HG02588 (cell line): ENCODE measurements at regions not wholly inside any gene's neighbourhood (a gene's known extent, or its start where the extent isn't known, plus 50 kb on each side); places are given as distances from the start of the nearest gene placed in this dataset.

Experiments
- ATAC-seq: cut with Tn5 transposase; IDR thresholded peaks from one replicate; pipeline ENCODE4 v1.9.1; 2021; ENCODE audit warnings: mild to moderate bottlenecking, moderate library complexity; ENCODE audit not compliant: unreplicated experiment

- no peak for ATAC-seq
Measured at GRCh38 chr4:57287687-57288604, 177.8 kb upstream of the IGFBP7 start.

- no peak for ATAC-seq
Measured at GRCh38 chr4:57282933-57283310, 172.7 kb upstream of the IGFBP7 start.

- no peak for ATAC-seq
Measured at GRCh38 chr4:57280481-57280880, 170.3 kb upstream of the IGFBP7 start.

GRCh38 chr4:57278780-57279179, 168.6 kb upstream of the IGFBP7 start:
- no peak for ATAC-seq

- no peak for ATAC-seq
Measured at GRCh38 chr4:57274082-57274481, 163.9 kb upstream of the IGFBP7 start.

GRCh38 chr4:57270346-57270745, 160.2 kb upstream of the IGFBP7 start:
- ATAC-seq: no peak

GRCh38 chr4:57265831-57266582, 155.8 kb upstream of the IGFBP7 start:
- no peak for ATAC-seq

GRCh38 chr4:57254754-57255153, 144.6 kb upstream of the IGFBP7 start:
- ATAC-seq: no peak

GRCh38 chr4:57249083-57249482, 138.9 kb upstream of the IGFBP7 start:
- no peak for ATAC-seq

- ATAC-seq: no peak
Measured at GRCh38 chr4:57243076-57243475, 132.9 kb upstream of the IGFBP7 start.

GRCh38 chr4:57234252-57234775, 124.1 kb upstream of the IGFBP7 start:
- no peak for ATAC-seq

GRCh38 chr4:57233386-57233785, 123.2 kb upstream of the IGFBP7 start:
- no peak for ATAC-seq

- no peak for ATAC-seq
Measured at GRCh38 chr4:57231781-57232180, 121.6 kb upstream of the IGFBP7 start.

GRCh38 chr4:57220734-57221133, 110.5 kb upstream of the IGFBP7 start:
- no peak for ATAC-seq

- no peak for ATAC-seq
Measured at GRCh38 chr4:57220172-57220571, 110.0 kb upstream of the IGFBP7 start.

GRCh38 chr4:57219431-57219830, 109.2 kb upstream of the IGFBP7 start:
- ATAC-seq: no peak

- ATAC-seq: no peak
Measured at GRCh38 chr4:57214654-57215411, 104.6 kb upstream of the IGFBP7 start.

- ATAC-seq: no peak
Measured at GRCh38 chr4:57211131-57211530, 100.9 kb upstream of the IGFBP7 start.

- ATAC-seq: no peak
Measured at GRCh38 chr4:57206172-57206571, 96.0 kb upstream of the IGFBP7 start.

GRCh38 chr4:57205580-57205979, 95.4 kb upstream of the IGFBP7 start:
- no peak for ATAC-seq

- no peak for ATAC-seq
Measured at GRCh38 chr4:57200799-57201327, 90.7 kb upstream of the IGFBP7 start.
